ENCODE measurements at regions not wholly inside any gene's neighbourhood (a gene's known extent, or its start where the extent isn't known, plus 50 kb on each side); places are given as distances from the start of the nearest gene placed in this dataset.

GRCh38 chr1:216908126-216908525 lies 184.9 kb upstream of the ESRRG start (continued):
- TF ChIP-seq OSR1 (CRISPR knock-in tag; IDR thresholded peaks at IDR 0.05), result no peak
- TF ChIP-seq GLIS3 (CRISPR knock-in tag; IDR thresholded peaks at IDR 0.05), result no peak
- TF ChIP-seq ZC3H10 (CRISPR knock-in tag; IDR thresholded peaks at IDR 0.05), result no peak
- TF ChIP-seq SNAI2 (CRISPR knock-in tag; IDR thresholded peaks at IDR 0.05), result no peak
- TF ChIP-seq ARNTL (CRISPR knock-in tag; IDR thresholded peaks at IDR 0.05; ENCODE audit: borderline replicate concordance, low read depth), result no peak
- TF ChIP-seq ZNF70 (CRISPR knock-in tag; IDR thresholded peaks at IDR 0.05), result no peak

GRCh38 chr1:216907100-216907499 lies 183.9 kb upstream of the ESRRG start:
- TF ChIP-seq ESRRG (CRISPR knock-in tag; IDR thresholded peaks at IDR 0.05), result no peak
- no peak for TF ChIP-seq TOX (CRISPR knock-in tag; IDR thresholded peaks at IDR 0.05; ENCODE audit: borderline replicate concordance)
- no peak for TF ChIP-seq ZNF70 (CRISPR knock-in tag; IDR thresholded peaks at IDR 0.05)
- TF ChIP-seq CSDC2 (CRISPR knock-in tag; IDR thresholded peaks at IDR 0.05), result no peak
- TF ChIP-seq GLIS3 (CRISPR knock-in tag; IDR thresholded peaks at IDR 0.05), result no peak
- no peak for TF ChIP-seq CREB5 (CRISPR knock-in tag; IDR thresholded peaks at IDR 0.05; ENCODE audit: low read depth)
- no peak for TF ChIP-seq ZFP30 (CRISPR knock-in tag; IDR thresholded peaks at IDR 0.05)
- TF ChIP-seq SNAI2 (CRISPR knock-in tag; IDR thresholded peaks at IDR 0.05), result no peak
- no peak for TF ChIP-seq CSRNP3 (CRISPR knock-in tag; IDR thresholded peaks at IDR 0.05)
- TF ChIP-seq BACH2 (CRISPR knock-in tag; IDR thresholded peaks at IDR 0.05; ENCODE audit: borderline replicate concordance), result no peak
- TF ChIP-seq ZNF8 (CRISPR knock-in tag; IDR thresholded peaks at IDR 0.05), result no peak
- no peak for TF ChIP-seq PATZ1 (CRISPR knock-in tag; IDR thresholded peaks at IDR 0.05; ENCODE audit: borderline replicate concordance)
- TF ChIP-seq ZC3H10 (CRISPR knock-in tag; IDR thresholded peaks at IDR 0.05), result no peak
- no peak for TF ChIP-seq PPARA (CRISPR knock-in tag; IDR thresholded peaks at IDR 0.05; ENCODE audit: borderline replicate concordance)
- TF ChIP-seq ZFP3 (CRISPR knock-in tag; IDR thresholded peaks at IDR 0.05), result no peak
- no peak for TF ChIP-seq ISL1 (CRISPR knock-in tag; IDR thresholded peaks at IDR 0.05)
- TF ChIP-seq ZNF565 (CRISPR knock-in tag; conservative IDR thresholded peaks at IDR 0.05; ENCODE audit: low read depth), result no peak
- TF ChIP-seq TCF4 (CRISPR knock-in tag; IDR thresholded peaks at IDR 0.05; ENCODE audit: borderline replicate concordance), result no peak
- no peak for TF ChIP-seq TSHZ2 (CRISPR knock-in tag; IDR thresholded peaks at IDR 0.05)
- TF ChIP-seq POU6F1 (CRISPR knock-in tag; IDR thresholded peaks at IDR 0.05; ENCODE audit: borderline replicate concordance, low read depth), result no peak
- ATAC-seq, result no peak

- ATAC-seq, result no peak
- TF ChIP-seq ZC3H10 (CRISPR knock-in tag; IDR thresholded peaks at IDR 0.05) (no peak), TCF4 (CRISPR knock-in tag; IDR thresholded peaks at IDR 0.05; ENCODE audit: borderline replicate concordance) (no peak), TSHZ2 (CRISPR knock-in tag; IDR thresholded peaks at IDR 0.05) (no peak), TOX (CRISPR knock-in tag; IDR thresholded peaks at IDR 0.05; ENCODE audit: borderline replicate concordance) (no peak), RARB (CRISPR knock-in tag; IDR thresholded peaks at IDR 0.05) (no peak), ARNTL (CRISPR knock-in tag; IDR thresholded peaks at IDR 0.05; ENCODE audit: borderline replicate concordance, low read depth) (no peak), ISL1 (CRISPR knock-in tag; IDR thresholded peaks at IDR 0.05) (no peak), GLIS3 (CRISPR knock-in tag; IDR thresholded peaks at IDR 0.05) (no peak)
Measured at GRCh38 chr1:216905781-216906180, 182.6 kb upstream of the ESRRG start.

Measured in SK-N-SH treated with all-trans-retinoic acid at 6 μM for 48 hours (cell line).